ENCODE measurements at regions not wholly inside any gene's neighbourhood (a gene's known extent, or its start where the extent isn't known, plus 50 kb on each side); places are given as distances from the start of the nearest gene placed in this dataset.

GRCh38 chr12:17609701-17610100, 480.3 kb downstream of the RERGL start:
- H3K27me3 Mint-ChIP-seq (ENCODE audit: unreplicated experiment): peaks cover 2% of the 10 kb centered on the region
- no peak overlapping the region for H3K27ac Mint-ChIP-seq (ENCODE audit: unreplicated experiment)
- no peak overlapping the region for H3K4me3 Mint-ChIP-seq (ENCODE audit: unreplicated experiment)

GRCh38 chr12:17609153-17609552, 480.8 kb downstream of the RERGL start:
- Mint-ChIP-seq H3K4me1 (ENCODE audit: low read depth, unreplicated experiment) (peaks cover 5% of the 10 kb centered on the region), H3K4me3 (ENCODE audit: unreplicated experiment) (no peak overlapping the region), H3K36me3 (ENCODE audit: unreplicated experiment) (no peaks in the 10 kb centered on the region), H3K27me3 (ENCODE audit: unreplicated experiment) (peaks cover 2% of the 10 kb centered on the region), H3K27ac (ENCODE audit: unreplicated experiment) (peak overlapping the region; percentile 3), H3K9me3 (ENCODE audit: unreplicated experiment) (no peaks in the 10 kb centered on the region)
- DNase-seq: no peak
- TF ChIP-seq CTCF (IDR thresholded peaks at IDR 0.05; ENCODE audit: partially characterized antibody, unreplicated experiment): no peak

More at GRCh38 chr12:17609701-17610100, 480.3 kb downstream of the RERGL start:
- Mint-ChIP-seq H3K4me1 (ENCODE audit: low read depth, unreplicated experiment) (peaks cover 5% of the 10 kb centered on the region), H3K9me3 (ENCODE audit: unreplicated experiment) (no peaks in the 10 kb centered on the region), H3K36me3 (ENCODE audit: unreplicated experiment) (no peaks in the 10 kb centered on the region)
- DNase-seq: no peak
- no peak for TF ChIP-seq CTCF (IDR thresholded peaks at IDR 0.05; ENCODE audit: partially characterized antibody, unreplicated experiment)

GRCh38 chr12:17595111-17595510, 494.9 kb downstream of the RERGL start:
- DNase-seq: no peak
- H3K4me3 Mint-ChIP-seq (ENCODE audit: unreplicated experiment): no peak overlapping the region
- no peaks in the 10 kb centered on the region for H3K36me3 Mint-ChIP-seq (ENCODE audit: unreplicated experiment)
- H3K4me1 Mint-ChIP-seq (ENCODE audit: low read depth, unreplicated experiment): peaks cover 4% of the 10 kb centered on the region
- no peaks in the 10 kb centered on the region for H3K9me3 Mint-ChIP-seq (ENCODE audit: unreplicated experiment)
- H3K27ac Mint-ChIP-seq (ENCODE audit: unreplicated experiment): no peak overlapping the region
- H3K27me3 Mint-ChIP-seq (ENCODE audit: unreplicated experiment): no peaks in the 10 kb centered on the region
- no peak for TF ChIP-seq CTCF (IDR thresholded peaks at IDR 0.05; ENCODE audit: partially characterized antibody, unreplicated experiment)

- no peak for DNase-seq
- Mint-ChIP-seq H3K36me3 (ENCODE audit: unreplicated experiment) (no peaks in the 10 kb centered on the region), H3K4me1 (ENCODE audit: low read depth, unreplicated experiment) (peaks cover 4% of the 10 kb centered on the region), H3K27ac (ENCODE audit: unreplicated experiment) (no peak overlapping the region), H3K27me3 (ENCODE audit: unreplicated experiment) (no peaks in the 10 kb centered on the region), H3K4me3 (ENCODE audit: unreplicated experiment) (no peak overlapping the region), H3K9me3 (ENCODE audit: unreplicated experiment) (no peaks in the 10 kb centered on the region)
- no peak for TF ChIP-seq CTCF (IDR thresholded peaks at IDR 0.05; ENCODE audit: partially characterized antibody, unreplicated experiment)
Observed at GRCh38 chr12:17593715-17594406, 496.1 kb downstream of the RERGL start.

- Mint-ChIP-seq H3K27me3 (ENCODE audit: unreplicated experiment) (no peaks in the 10 kb centered on the region), H3K4me3 (ENCODE audit: unreplicated experiment) (no peak overlapping the region), H3K9me3 (ENCODE audit: unreplicated experiment) (no peaks in the 10 kb centered on the region), H3K36me3 (ENCODE audit: unreplicated experiment) (no peaks in the 10 kb centered on the region), H3K4me1 (ENCODE audit: low read depth, unreplicated experiment) (peaks cover 4% of the 10 kb centered on the region), H3K27ac (ENCODE audit: unreplicated experiment) (no peak overlapping the region)
- DNase-seq: no peak
- TF ChIP-seq CTCF (IDR thresholded peaks at IDR 0.05; ENCODE audit: partially characterized antibody, unreplicated experiment): no peak
Observed at GRCh38 chr12:17592472-17592871, 497.5 kb downstream of the RERGL start.
